BE2C (cell line): ENCODE measurements at regions not wholly inside any gene's neighbourhood (a gene's known extent, or its start where the extent isn't known, plus 50 kb on each side); places are given as distances from the start of the nearest gene placed in this dataset.

ENCODE experiments used
- DNase-seq: peaks from one replicate; pipeline ENCODE4 v3.0.0-alpha.2; 2020
- H3K27me3 ChIP-seq: fragments of 250-450 bp; sonication (Bioruptor Pico); 2 replicates; pipeline ENCODE4 v1.5.1; 2020; ENCODE audit warnings: mild to moderate bottlenecking
- H3K36me3 ChIP-seq: fragments of 250-450 bp; sonication (Bioruptor Pico); 2 replicates; pipeline ENCODE4 v1.5.1; 2020; ENCODE audit warnings: mild to moderate bottlenecking
- H3K4me1 ChIP-seq: fragments of 250-450 bp; sonication (Bioruptor Pico); 2 replicates; pipeline ENCODE4 v1.5.1; 2020
- H3K4me3 ChIP-seq: 2 replicates; pipeline ENCODE4 v1.5.1; 2011; ENCODE audit warnings: low read depth, low read length
- H3K9me3 ChIP-seq: fragments of 250-450 bp; sonication (Bioruptor Pico); 2 replicates; pipeline ENCODE4 v1.5.1; 2020
- CTCF ChIP-seq: IDR thresholded peaks from 2 replicates; pipeline ENCODE4 v1.5.1; 2012; ENCODE audit warnings: mild to moderate bottlenecking, low read depth, low read length

GRCh38 chr4:163901319-163901718, 406.8 kb downstream of the TMA16 start:
- Histone ChIP-seq H3K36me3 (no peaks in the 10 kb centered on the region), H3K4me3 (no peak overlapping the region), H3K4me1 (no peaks in the 10 kb centered on the region), H3K27me3 (no peaks in the 10 kb centered on the region), H3K9me3 (no peaks in the 10 kb centered on the region)
- DNase-seq, result no peak
- no peak for TF ChIP-seq CTCF

- Histone ChIP-seq H3K4me1 (no peaks in the 10 kb centered on the region), H3K4me3 (no peak overlapping the region), H3K36me3 (no peaks in the 10 kb centered on the region), H3K9me3 (no peaks in the 10 kb centered on the region), H3K27me3 (no peaks in the 10 kb centered on the region)
- TF ChIP-seq CTCF, result no peak
- DNase-seq, result no peak
Measured at GRCh38 chr4:163902417-163902816, 407.9 kb downstream of the TMA16 start.

- H3K36me3 ChIP-seq, result no peaks in the 10 kb centered on the region
- no peak for TF ChIP-seq CTCF
- no peaks in the 10 kb centered on the region for H3K27me3 ChIP-seq
- no peak overlapping the region for H3K4me3 ChIP-seq
- H3K9me3 ChIP-seq, result no peaks in the 10 kb centered on the region
- H3K4me1 ChIP-seq, result no peaks in the 10 kb centered on the region
- no peak for DNase-seq
Measured at GRCh38 chr4:163911891-163912290, 417.4 kb downstream of the TMA16 start.

GRCh38 chr4:163913571-163913970, 419.1 kb downstream of the TMA16 start:
- no peak for TF ChIP-seq CTCF
- Histone ChIP-seq H3K27me3 (no peaks in the 10 kb centered on the region), H3K4me1 (no peaks in the 10 kb centered on the region), H3K36me3 (no peaks in the 10 kb centered on the region), H3K9me3 (no peaks in the 10 kb centered on the region), H3K4me3 (no peak overlapping the region)
- DNase-seq, result no peak

GRCh38 chr4:163915896-163916295, 421.4 kb downstream of the TMA16 start:
- no peak for DNase-seq
- no peak for TF ChIP-seq CTCF
- Histone ChIP-seq H3K36me3 (no peaks in the 10 kb centered on the region), H3K27me3 (no peaks in the 10 kb centered on the region), H3K4me3 (no peak overlapping the region), H3K9me3 (no peaks in the 10 kb centered on the region), H3K4me1 (no peaks in the 10 kb centered on the region)

- no peak for TF ChIP-seq CTCF
- H3K36me3 ChIP-seq, result no peaks in the 10 kb centered on the region
- H3K4me3 ChIP-seq, result no peak overlapping the region
- H3K27me3 ChIP-seq, result no peaks in the 10 kb centered on the region
- no peaks in the 10 kb centered on the region for H3K9me3 ChIP-seq
- DNase-seq, result no peak
- no peaks in the 10 kb centered on the region for H3K4me1 ChIP-seq
Measured at GRCh38 chr4:163920426-163920825, 425.9 kb downstream of the TMA16 start.
